OCI-LY3 (cell line): ENCODE measurements at regions not wholly inside any gene's neighbourhood (a gene's known extent, or its start where the extent isn't known, plus 50 kb on each side); places are given as distances from the start of the nearest gene placed in this dataset.
"Not testable (repeated sequence)": the region's sequence is repeated elsewhere in the genome, so short reads cannot be mapped to it uniquely, and the experiment has no call there.

ENCODE experiments used
- H2AFZ ChIP-seq: fragments of 200-600, 300-600 bp; shearing (Covaris generic); 2 replicates; pipeline ENCODE4 v1.6.0; 2014; ENCODE audit warnings: antibody characterized with exemption, low read depth, low read length
- H3K27ac ChIP-seq: fragments of 200-600, 300-600 bp; sonication (generic); 2 replicates; pipeline ENCODE4 v1.5.1; 2014; ENCODE audit warnings: mild to moderate bottlenecking, low read length, moderate library complexity, mixed read lengths
- H3K27me3 ChIP-seq: fragments of 200-600, 300-600 bp; sonication (generic); 2 replicates; pipeline ENCODE4 v1.6.1; 2014; ENCODE audit warnings: low read depth, low read length, mixed read lengths
- H3K36me3 ChIP-seq: fragments of 200-600, 300-600 bp; sonication (generic); replicated peaks from 2 replicates; pipeline ENCODE3; 2014; ENCODE audit warnings: low read depth, low read length, mixed read lengths
- H3K4me1 ChIP-seq: fragments of 300-600, 200-600 bp; sonication (generic); 2 replicates; pipeline ENCODE4 v1.6.1; 2014; ENCODE audit warnings: low read length, mixed read lengths
- H3K4me2 ChIP-seq: fragments of 200-600, 300-600 bp; sonication (generic); 2 replicates; pipeline ENCODE4 v1.6.1; 2014; ENCODE audit warnings: low read length, mixed read lengths
- H3K4me3 ChIP-seq: fragments of 300-600, 200-600 bp; sonication (generic); 2 replicates; pipeline ENCODE4 v1.5.1; 2014; ENCODE audit warnings: antibody characterized with exemption, mild to moderate bottlenecking, low read length, moderate library complexity
- H3K79me2 ChIP-seq: fragments of 300-600, 200-600 bp; shearing (Covaris generic); 2 replicates; pipeline ENCODE4 v1.6.1; 2014; ENCODE audit warnings: mild to moderate bottlenecking, low read length, mixed read lengths
- H3K9ac ChIP-seq: fragments of 300-600, 200-600 bp; shearing (Covaris generic); 2 replicates; pipeline ENCODE4 v1.6.0; 2014; ENCODE audit warnings: mild to moderate bottlenecking, low read length, moderate library complexity
- H3K9me3 ChIP-seq: fragments of 200-600, 300-600 bp; shearing (Covaris generic); 2 replicates; pipeline ENCODE4 v1.6.1; 2014; ENCODE audit warnings: low read length, mixed read lengths; ENCODE audit not compliant: insufficient read depth
- H4K20me1 ChIP-seq: fragments of 200-600, 300-600 bp; sonication (generic); 2 replicates; pipeline ENCODE4 v1.6.1; 2016; ENCODE audit warnings: low read length, mixed read lengths; ENCODE audit not compliant: insufficient read depth
- CTCF ChIP-seq: fragments of 200-600, 300-600 bp; sonication (generic); IDR thresholded peaks from 2 replicates; pipeline ENCODE4 v1.5.1; 2014; ENCODE audit warnings: antibody characterized with exemption, low read length, low read depth
- EZH2phosphoT487 ChIP-seq: fragments of 200-600 bp; shearing (Covaris generic); IDR thresholded peaks from 2 replicates; pipeline ENCODE4 v1.6.1; 2018; ENCODE audit warnings: antibody characterized with exemption, mixed run types, low read depth

GRCh38 chr2:136703214-136703613, 62.1 kb upstream of the THSD7B start:
- H3K9me3 ChIP-seq, result no peaks in the 10 kb centered on the region
- no peaks in the 10 kb centered on the region for H3K79me2 ChIP-seq
- no peak overlapping the region for H3K9ac ChIP-seq
- H3K4me3 ChIP-seq, result no peak overlapping the region
- no peak overlapping the region for H3K4me2 ChIP-seq
- TF ChIP-seq EZH2phosphoT487 (no peak), CTCF (no peak)
- peaks cover 6% of the 10 kb centered on the region; the same call in 1 of the 2 replicates for H3K27me3 ChIP-seq
- no peaks in the 10 kb centered on the region for H4K20me1 ChIP-seq
- no peaks in the 10 kb centered on the region for H3K36me3 ChIP-seq
- H2AFZ ChIP-seq, result no peak overlapping the region
- no peaks in the 10 kb centered on the region for H3K4me1 ChIP-seq
- H3K27ac ChIP-seq, result no peak overlapping the region

GRCh38 chr2:136696438-136696837, 68.9 kb upstream of the THSD7B start:
- no peak for TF ChIP-seq CTCF
- no peak for TF ChIP-seq EZH2phosphoT487

GRCh38 chr2:136693966-136694365, 71.4 kb upstream of the THSD7B start:
- Histone ChIP-seq H3K27ac (no peak overlapping the region), H3K4me1 (no peaks in the 10 kb centered on the region), H3K4me3 (no peak overlapping the region), H3K9ac (no peak overlapping the region), H3K36me3 (no peaks in the 10 kb centered on the region), H3K27me3 (no peaks in the 10 kb centered on the region), H3K9me3 (no peaks in the 10 kb centered on the region), H4K20me1 (no peaks in the 10 kb centered on the region), H3K79me2 (no peaks in the 10 kb centered on the region), H2AFZ (no peak overlapping the region), H3K4me2 (no peak overlapping the region)
- no peak for TF ChIP-seq EZH2phosphoT487
- no peak for TF ChIP-seq CTCF

More at GRCh38 chr2:136696438-136696837, 68.9 kb upstream of the THSD7B start:
- H3K4me1 ChIP-seq, result no peaks in the 10 kb centered on the region
- no peaks in the 10 kb centered on the region for H3K27me3 ChIP-seq
- no peaks in the 10 kb centered on the region for H3K9me3 ChIP-seq
- H3K36me3 ChIP-seq, result no peaks in the 10 kb centered on the region
- H4K20me1 ChIP-seq, result no peaks in the 10 kb centered on the region
- H3K4me2 ChIP-seq, result no peak overlapping the region
- no peak overlapping the region for H2AFZ ChIP-seq
- no peak overlapping the region for H3K9ac ChIP-seq
- no peak overlapping the region for H3K27ac ChIP-seq
- H3K4me3 ChIP-seq, result no peak overlapping the region
- no peaks in the 10 kb centered on the region for H3K79me2 ChIP-seq

GRCh38 chr2:136680079-136680478, 85.3 kb upstream of the THSD7B start:
- H2AFZ ChIP-seq, result not testable (repeated sequence)

GRCh38 chr2:136665736-136666135, 99.6 kb upstream of the THSD7B start:
- no peak overlapping the region for H2AFZ ChIP-seq
- 0 out of 2 replicates have a peak, but pooled peaks cover 3% of the 10 kb centered on the region for H3K27me3 ChIP-seq
- no peaks in the 10 kb centered on the region for H3K79me2 ChIP-seq
- no peaks in the 10 kb centered on the region for H3K9me3 ChIP-seq
- H3K4me1 ChIP-seq, result no peaks in the 10 kb centered on the region
- no peak overlapping the region for H3K4me3 ChIP-seq
- TF ChIP-seq EZH2phosphoT487 (no peak), CTCF (no peak)
- H3K4me2 ChIP-seq, result no peak overlapping the region
- no peak overlapping the region for H3K27ac ChIP-seq
- H3K9ac ChIP-seq, result no peak overlapping the region
- H3K36me3 ChIP-seq, result no peaks in the 10 kb centered on the region
- no peaks in the 10 kb centered on the region for H4K20me1 ChIP-seq

More at GRCh38 chr2:136680079-136680478, 85.3 kb upstream of the THSD7B start:
- not testable (repeated sequence) for H3K27ac ChIP-seq, H3K9ac ChIP-seq, H3K4me1 ChIP-seq, H3K36me3 ChIP-seq, H3K79me2 ChIP-seq, H3K9me3 ChIP-seq, H3K27me3 ChIP-seq, H3K4me2 ChIP-seq, H4K20me1 ChIP-seq, H3K4me3 ChIP-seq
